Endothelial cell of umbilical vein (primary cell): ENCODE measurements at regions not wholly inside any gene's neighbourhood (a gene's known extent, or its start where the extent isn't known, plus 50 kb on each side); places are given as distances from the start of the nearest gene placed in this dataset.

Experiments
- BruUV-seq: library from RNA; stranded (reverse); fragments of 400-500 nt; replicated peaks from 2 replicates; lab custom pipeline; 2021; lab: Mats Ljungman, UMichigan
- CTCF ChIA-PET: fragments of 300-600, 350-600 bp; sonication (Branson Sonifier 250); formaldehyde crosslinking; loops from one replicate; lab custom pipeline; 2021; ENCODE audit warnings: antibody characterized with exemption, inconsistent platforms; lab: Charles Lee
- POLR2A ChIA-PET: fragments of 300-600, 350-600 bp; sonication (Branson Sonifier 250); formaldehyde crosslinking; loops from one replicate; lab custom pipeline; 2021; ENCODE audit warnings: antibody characterized with exemption, inconsistent platforms; lab: Charles Lee
- DNase-seq: peaks from one replicate; pipeline ENCODE4 v3.0.0-alpha.2; 2011; ENCODE audit warnings: low read depth, low spot score
- FAIRE-seq: peaks from 2 replicates; lab custom pipeline; 2011; peaks lifted over from hg19 to GRCh38; lab: Jason Lieb, UNC
- H2AFZ ChIP-seq: 2 replicates; pipeline ENCODE4 v1.6.0; 2012; ENCODE audit warnings: low read depth, low read length, control low read depth, inconsistent platforms
- H3K27ac ChIP-seq: 2 replicates; pipeline ENCODE4 v1.5.1; 2011; ENCODE audit warnings: low read depth, mild to moderate bottlenecking, control low read depth, low read length, moderate library complexity; ENCODE audit not compliant: insufficient read depth
- H3K27me3 ChIP-seq, 2 experiments: 2 replicates each; pipeline versions ENCODE4 v1.6.0 to v1.6.1; 2011; ENCODE audit warnings: low read length in 2 of 2, mixed read lengths in 1 of 2; ENCODE audit not compliant: control insufficient read depth in 2 of 2, insufficient read depth in 2 of 2
- H3K36me3 ChIP-seq, 2 experiments: 2 replicates in 1 of 2; 3 replicates in 1 of 2; pipeline ENCODE4 v1.5.1; 2011; ENCODE audit warnings: low read length in 2 of 2, mild to moderate bottlenecking in 1 of 2, moderate library complexity in 1 of 2; ENCODE audit not compliant: control insufficient read depth in 2 of 2, insufficient read depth in 2 of 2; ENCODE audit errors: extremely low read depth in 1 of 2
- H3K4me1 ChIP-seq: 3 replicates; pipeline ENCODE4 v1.5.1; 2011; ENCODE audit warnings: mild to moderate bottlenecking, low read length; ENCODE audit not compliant: control insufficient read depth, insufficient read depth; ENCODE audit errors: extremely low read depth
- H3K4me2 ChIP-seq: 2 replicates; pipeline ENCODE4 v1.6.1; 2011; ENCODE audit warnings: low read length, control low read depth, mixed read lengths; ENCODE audit not compliant: insufficient read depth
- H3K4me3 ChIP-seq, 3 experiments: fragments of 200-600 bp in 1 of 3; sonication (generic), shearing (Covaris generic) in 1 of 3; replicated peaks in 1 of 3; 2 replicates each; pipeline ENCODE4 v1.5.1; 2011 to 2016; ENCODE audit warnings: control low read depth in 3 of 3, low read length in 3 of 3, mild to moderate bottlenecking in 2 of 3, inconsistent platforms in 1 of 3, low read depth in 1 of 3, moderate library complexity in 1 of 3; ENCODE audit not compliant: insufficient read depth in 1 of 3
- H3K79me2 ChIP-seq: 2 replicates; pipeline ENCODE4 v1.6.0; 2012; ENCODE audit warnings: low read length, inconsistent platforms; ENCODE audit not compliant: control insufficient read depth, insufficient read depth
- H3K9ac ChIP-seq: replicated peaks from 2 replicates; pipeline ENCODE3; 2011; ENCODE audit warnings: low read length, control low read depth; ENCODE audit not compliant: insufficient read depth; ENCODE audit errors: extremely low read depth
- H3K9me1 ChIP-seq: replicated peaks from 3 replicates; pipeline ENCODE4 v1.6.0; 2011; ENCODE audit warnings: mild to moderate bottlenecking, low read length; ENCODE audit not compliant: control insufficient read depth, insufficient read depth; ENCODE audit errors: extremely low read depth
- H3K9me3 ChIP-seq: replicated peaks from 2 replicates; pipeline ENCODE4 v1.5.1; 2012; ENCODE audit warnings: low read length, inconsistent platforms; ENCODE audit not compliant: control insufficient read depth, insufficient read depth
- H4K20me1 ChIP-seq: replicated peaks from 2 replicates; pipeline ENCODE3; 2011; ENCODE audit warnings: mild to moderate bottlenecking, low read length; ENCODE audit not compliant: control insufficient read depth, insufficient read depth; ENCODE audit errors: extremely low read depth
- CTCF ChIP-seq, 2 donors: IDR thresholded peaks; 1 replicate in 1 of 2; 2 replicates in 1 of 2; pipeline ENCODE4 v1.5.1; 2011; ENCODE audit warnings: low read length in 2 of 2, mild to moderate bottlenecking in 2 of 2, moderate library complexity in 2 of 2, control low read depth in 1 of 2, inconsistent platforms in 1 of 2, low read depth in 1 of 2; ENCODE audit not compliant: insufficient read depth in 1 of 2; ENCODE audit errors: extremely low read depth in 1 of 2
- EZH2 ChIP-seq: IDR thresholded peaks from 2 replicates; pipeline ENCODE4 v1.6.1; 2012; ENCODE audit warnings: borderline replicate concordance, low read depth, mild to moderate bottlenecking, moderate library complexity, low read length, inconsistent platforms; ENCODE audit not compliant: severe bottlenecking
- FOS ChIP-seq: IDR thresholded peaks from 2 replicates; pipeline ENCODE4 v1.6.1; 2011; ENCODE audit warnings: mild to moderate bottlenecking, low read length, moderate library complexity, borderline replicate concordance; ENCODE audit not compliant: insufficient read depth
- GATA2 ChIP-seq: IDR thresholded peaks from 2 replicates; pipeline ENCODE4 v1.7.0; 2011; ENCODE audit warnings: low read depth, mild to moderate bottlenecking, moderate library complexity, mixed read lengths, low read length; ENCODE audit not compliant: insufficient read length, insufficient read depth
- JUN ChIP-seq: IDR thresholded peaks from 2 replicates; pipeline ENCODE4 v1.6.1; 2011; ENCODE audit warnings: borderline replicate concordance, low read depth; ENCODE audit not compliant: insufficient read length, insufficient read depth
- MAX ChIP-seq: IDR thresholded peaks from 2 replicates; pipeline ENCODE4 v1.6.1; 2011; ENCODE audit not compliant: insufficient read depth, insufficient read length
- MYC ChIP-seq: IDR thresholded peaks from one replicate; pipeline ENCODE4 v1.6.1; 2011; ENCODE audit warnings: mild to moderate bottlenecking, low read depth, low read length
- POLR2A ChIP-seq: IDR thresholded peaks from 2 replicates; pipeline ENCODE4 v1.6.1; 2012; ENCODE audit warnings: low read depth, mild to moderate bottlenecking, control low read depth, low read length
- POLR2AphosphoS5 ChIP-seq: IDR thresholded peaks from 2 replicates; pipeline ENCODE4 v1.6.1; 2012; ENCODE audit warnings: low read depth, mild to moderate bottlenecking, control low read depth, low read length, moderate library complexity; ENCODE audit not compliant: insufficient read depth
- dilution Hi-C: fragments of 300-500 bp; cut with MboI; formaldehyde crosslinking; loops from one replicate; pipeline ENCODE4 v1.15.0; 2019; ENCODE audit warnings: low sequenced_read_pairs; ENCODE audit not compliant: extremely low pct_ligation_motif_present
- intact Hi-C: fragments of 100-400 bp; cut with micrococcal nuclease; formaldehyde crosslinking; loops from one replicate; pipeline ENCODE4 v1.10.0; 2022

GRCh38 chr12:111126331-111126730, 206.0 kb upstream of the MYL2 start:
- FAIRE-seq: no peak
- H3K9me1 ChIP-seq: no peaks in the 10 kb centered on the region
- H3K36me3 ChIP-seq: no peaks in the 10 kb centered on the region
- H4K20me1 ChIP-seq: no peaks in the 10 kb centered on the region
- dilution Hi-C loops: no loop called here
- intact Hi-C loops: no loop called here
- peaks cover 0 to 3% of the 10 kb centered on the region in 2 experiments for H3K27me3 ChIP-seq
- H3K4me3 ChIP-seq: no peak overlapping the region
- no peaks in the 10 kb centered on the region for H3K79me2 ChIP-seq
- no peak overlapping the region for H2AFZ ChIP-seq
- H3K9ac ChIP-seq: no peak overlapping the region
- TF ChIP-seq MAX (no peak), POLR2AphosphoS5 (no peak), FOS (no peak), CTCF (IDR thresholded peaks at IDR 0.05; ENCODE audit: extremely low read depth in 1 of 2, insufficient read depth in 1 of 2, low read depth in 1 of 2, low read length in 2 of 2) (no peak), JUN (no peak), POLR2A (no peak), EZH2 (no peak), GATA2 (no peak), MYC (no peak)
- BruUV-seq: no TSS peak
- H3K4me1 ChIP-seq: no peaks in the 10 kb centered on the region
- no peak for DNase-seq
- no peaks in the 10 kb centered on the region for H3K9me3 ChIP-seq
- CTCF ChIA-PET: no interaction called here
- H3K27ac ChIP-seq: no peak overlapping the region
- POLR2A ChIA-PET: no interaction called here
- no peak overlapping the region for H3K4me2 ChIP-seq
